ENCODE measurements at regions not wholly inside any gene's neighbourhood (a gene's known extent, or its start where the extent isn't known, plus 50 kb on each side); places are given as distances from the start of the nearest gene placed in this dataset.
"Not testable (repeated sequence)": the region's sequence is repeated elsewhere in the genome, so short reads cannot be mapped to it uniquely, and the experiment has no call there.

DNA sequence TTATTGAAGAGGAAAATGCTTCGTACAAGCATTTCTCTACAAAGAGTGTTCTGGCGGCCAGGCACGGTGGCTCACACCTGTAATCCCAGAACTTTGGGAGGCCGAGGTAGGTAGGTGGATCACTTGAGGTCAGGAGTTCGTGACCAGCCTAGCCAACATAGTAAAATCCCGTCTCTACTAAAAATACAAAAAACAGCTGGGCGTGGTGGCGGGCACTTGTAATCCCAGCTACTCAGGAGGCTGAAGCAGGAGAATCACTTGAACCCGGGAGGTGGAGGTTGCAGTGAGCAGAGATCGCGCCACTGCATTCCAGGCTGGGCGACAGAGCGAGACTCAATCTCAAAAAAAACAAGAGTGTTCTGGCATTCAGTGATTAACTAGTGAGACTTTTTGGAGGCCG is 117.0 kb upstream of the DMRT1 start:
- H3K27ac ChIP-seq (replicated peaks; ENCODE audit: low read length); DNase-seq (ENCODE audit: low spot score); H2BK5ac ChIP-seq (ENCODE audit: low read length); H2AFZ ChIP-seq (ENCODE audit: low read length); H3K4me2 ChIP-seq (ENCODE audit: insufficient read depth, low read length, poor library complexity, severe bottlenecking); H3K79me1 ChIP-seq (ENCODE audit: low read depth, low read length); H3K18ac ChIP-seq (ENCODE audit: low read length); H2BK15ac ChIP-seq (ENCODE audit: low read length); H3K4me1 ChIP-seq (ENCODE audit: control insufficient read depth in 2 of 2, insufficient read depth in 1 of 2, low read depth in 1 of 2, low read length in 2 of 2); H2BK120ac ChIP-seq (ENCODE audit: low read depth, low read length); H4K91ac ChIP-seq (ENCODE audit: low read depth, low read length, poor library complexity); H3K36me3 ChIP-seq (replicated peaks in 1 of 2; ENCODE audit: control insufficient read depth in 2 of 2, insufficient read depth in 2 of 2, low read length in 2 of 2); H3K27me3 ChIP-seq (ENCODE audit: control insufficient read depth in 3 of 3, insufficient read depth in 3 of 3, low read depth in 1 of 3, low read length in 3 of 3); H3K14ac ChIP-seq (ENCODE audit: low read length); H3K9ac ChIP-seq (ENCODE audit: low read depth, low read length, poor library complexity); H3K23ac ChIP-seq (ENCODE audit: low read depth, low read length, poor library complexity); H3K9me3 ChIP-seq (replicated peaks in 1 of 2; ENCODE audit: control insufficient read depth in 2 of 2, insufficient read depth in 1 of 2, low read depth in 1 of 2, low read length in 2 of 2); H2BK12ac ChIP-seq (ENCODE audit: low read length); H3K4ac ChIP-seq (ENCODE audit: low read length); H3K4me3 ChIP-seq (ENCODE audit: low read length in 2 of 2); H4K8ac ChIP-seq (ENCODE audit: low read depth, low read length); H2AK5ac ChIP-seq (ENCODE audit: low read depth, low read length): not testable (repeated sequence)
- WGBS, 2 donors (ENCODE audit: extremely low coverage in 2 of 2, insufficient read length in 2 of 2, insufficient replicate concordance in 1 of 2), result no CpG with 5 or more reads among the region's 14 CpGs

DNA sequence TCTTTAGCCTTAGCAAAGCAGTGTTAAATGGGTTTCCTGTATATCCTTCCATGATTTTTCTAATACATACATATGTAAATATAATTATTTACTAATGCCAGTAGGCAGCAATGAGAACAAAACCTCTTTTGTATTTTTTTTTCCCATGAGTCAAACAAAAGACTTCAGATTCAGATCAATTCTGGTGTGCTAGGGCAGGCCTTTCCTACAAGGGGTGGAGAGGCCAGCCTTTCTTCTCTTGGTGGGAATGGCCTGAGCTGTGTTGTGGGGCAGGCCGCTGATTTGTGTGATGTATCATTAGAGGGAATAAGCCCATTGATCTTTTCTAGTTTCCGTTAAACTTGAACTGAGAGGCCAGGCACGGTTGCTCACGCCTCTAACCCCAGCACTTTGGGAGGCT is 115.5 kb upstream of the DMRT1 start:
- Histone ChIP-seq H3K36me3 (replicated peaks in 1 of 2; ENCODE audit: control insufficient read depth in 2 of 2, insufficient read depth in 2 of 2, low read length in 2 of 2) (peaks cover 0 to 4% of the 10 kb centered on the region in 2 donors), H3K79me1 (ENCODE audit: low read depth, low read length) (no peaks in the 10 kb centered on the region), H2BK120ac (ENCODE audit: low read depth, low read length) (no peak overlapping the region), H2AFZ (ENCODE audit: low read length) (no peak overlapping the region), H4K8ac (ENCODE audit: low read depth, low read length) (no peak overlapping the region), H3K4me2 (ENCODE audit: insufficient read depth, low read length, poor library complexity, severe bottlenecking) (no peak overlapping the region), H2BK12ac (ENCODE audit: low read length) (no peak overlapping the region), H3K4ac (ENCODE audit: low read length) (no peak overlapping the region), H4K91ac (ENCODE audit: low read depth, low read length, poor library complexity) (no peak overlapping the region), H3K14ac (ENCODE audit: low read length) (no peak overlapping the region), H2AK5ac (ENCODE audit: low read depth, low read length) (no peak overlapping the region), H3K9me3 (replicated peaks in 1 of 2; ENCODE audit: control insufficient read depth in 2 of 2, insufficient read depth in 1 of 2, low read depth in 1 of 2, low read length in 2 of 2) (no peaks in the 10 kb centered on the region), H3K23ac (ENCODE audit: low read depth, low read length, poor library complexity) (no peak overlapping the region), H3K4me1 (ENCODE audit: control insufficient read depth in 2 of 2, insufficient read depth in 1 of 2, low read depth in 1 of 2, low read length in 2 of 2) (peaks cover 0 to 2% of the 10 kb centered on the region in 2 donors), H2BK15ac (ENCODE audit: low read length) (no peak overlapping the region), H3K9ac (ENCODE audit: low read depth, low read length, poor library complexity) (no peak overlapping the region), H3K27me3 (ENCODE audit: control insufficient read depth in 3 of 3, insufficient read depth in 3 of 3, low read depth in 1 of 3, low read length in 3 of 3) (no peaks in the 10 kb centered on the region), H2BK5ac (ENCODE audit: low read length) (no peak overlapping the region), H3K27ac (replicated peaks; ENCODE audit: low read length) (no peak overlapping the region), H3K18ac (ENCODE audit: low read length) (peak overlapping the region; percentile 36), H3K4me3 (ENCODE audit: low read length in 2 of 2) (no peak overlapping the region)
- no peak for DNase-seq (ENCODE audit: low spot score)
- WGBS, 2 donors (ENCODE audit: extremely low coverage in 2 of 2, insufficient read length in 2 of 2, insufficient replicate concordance in 1 of 2), result no CpG with 5 or more reads among the region's 4 CpGs

DNA sequence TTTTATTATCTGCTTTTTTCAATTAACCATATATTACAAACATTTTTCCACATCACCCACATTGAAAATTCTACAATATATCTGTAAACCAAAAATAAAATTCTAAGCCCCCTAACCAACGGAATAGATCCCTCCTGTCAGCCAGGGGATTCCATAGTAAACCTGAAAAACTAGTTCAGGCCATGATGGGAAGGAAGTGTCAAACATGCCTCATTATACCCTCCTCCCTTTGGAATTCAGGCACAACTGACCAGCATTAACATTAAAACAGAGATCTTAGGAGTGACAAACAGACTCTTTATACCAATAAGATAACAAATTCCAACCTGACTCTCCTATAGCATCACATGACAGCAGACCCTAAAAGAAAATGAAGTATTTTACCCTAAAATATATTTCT is 113.7 kb upstream of the DMRT1 start:
- no peak overlapping the region for H2BK120ac ChIP-seq (ENCODE audit: low read depth, low read length)
- DNase-seq (ENCODE audit: low spot score), result no peak
- no peaks in the 10 kb centered on the region for H3K27me3 ChIP-seq (ENCODE audit: control insufficient read depth in 3 of 3, insufficient read depth in 3 of 3, low read depth in 1 of 3, low read length in 3 of 3)
- no peak overlapping the region for H2AK5ac ChIP-seq (ENCODE audit: low read depth, low read length)
- H3K9ac ChIP-seq (ENCODE audit: low read depth, low read length, poor library complexity), result no peak overlapping the region
- H3K14ac ChIP-seq (ENCODE audit: low read length), result no peak overlapping the region
- H3K4me3 ChIP-seq (ENCODE audit: low read length in 2 of 2), result no peak overlapping the region
- H3K4ac ChIP-seq (ENCODE audit: low read length), result no peak overlapping the region
- H3K4me1 ChIP-seq (ENCODE audit: control insufficient read depth in 2 of 2, insufficient read depth in 1 of 2, low read depth in 1 of 2, low read length in 2 of 2), result peaks cover 0 to 2% of the 10 kb centered on the region in 2 donors
- H3K79me1 ChIP-seq (ENCODE audit: low read depth, low read length), result no peaks in the 10 kb centered on the region
- no peak overlapping the region for H2BK15ac ChIP-seq (ENCODE audit: low read length)
- no CpG with 5 or more reads among the region's 1 CpG for WGBS, 2 donors (ENCODE audit: extremely low coverage in 2 of 2, insufficient read length in 2 of 2, insufficient replicate concordance in 1 of 2)
- no peak overlapping the region for H3K4me2 ChIP-seq (ENCODE audit: insufficient read depth, low read length, poor library complexity, severe bottlenecking)
- H4K91ac ChIP-seq (ENCODE audit: low read depth, low read length, poor library complexity), result no peak overlapping the region
- no peak overlapping the region for H3K23ac ChIP-seq (ENCODE audit: low read depth, low read length, poor library complexity)
- no peak overlapping the region for H2BK12ac ChIP-seq (ENCODE audit: low read length)
- no peak overlapping the region for H2BK5ac ChIP-seq (ENCODE audit: low read length)
- H4K8ac ChIP-seq (ENCODE audit: low read depth, low read length), result no peak overlapping the region
- no peak overlapping the region for H3K18ac ChIP-seq (ENCODE audit: low read length)
- H3K27ac ChIP-seq (replicated peaks; ENCODE audit: low read length), result no peak overlapping the region
- peaks cover 0 to 12% of the 10 kb centered on the region in 2 donors for H3K36me3 ChIP-seq (replicated peaks in 1 of 2; ENCODE audit: control insufficient read depth in 2 of 2, insufficient read depth in 2 of 2, low read length in 2 of 2)
- no peaks in the 10 kb centered on the region for H3K9me3 ChIP-seq (replicated peaks in 1 of 2; ENCODE audit: control insufficient read depth in 2 of 2, insufficient read depth in 1 of 2, low read depth in 1 of 2, low read length in 2 of 2)
- H2AFZ ChIP-seq (ENCODE audit: low read length), result no peak overlapping the region

DNA sequence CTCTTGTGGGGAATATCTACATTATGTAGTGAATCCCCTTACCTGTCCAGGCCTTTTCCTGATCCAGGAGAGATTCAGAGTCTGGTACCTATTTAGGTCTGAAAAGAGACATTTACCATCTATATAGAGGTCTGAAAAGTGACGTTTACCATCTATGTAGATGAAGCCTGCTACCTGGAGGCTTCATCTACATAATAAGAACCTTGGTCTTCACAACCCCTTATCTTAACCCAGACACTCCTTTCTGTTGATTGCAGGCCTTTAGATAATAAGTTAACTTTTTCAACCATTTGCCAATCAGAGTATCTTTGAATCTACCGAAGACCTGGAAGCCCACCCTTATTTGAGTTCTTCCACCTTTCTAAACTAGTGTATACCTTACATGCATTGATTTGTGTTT is 113.0 kb upstream of the DMRT1 start:
- no peak overlapping the region for H4K8ac ChIP-seq (ENCODE audit: low read depth, low read length)
- H3K9me3 ChIP-seq (replicated peaks in 1 of 2; ENCODE audit: control insufficient read depth in 2 of 2, insufficient read depth in 1 of 2, low read depth in 1 of 2, low read length in 2 of 2), result no peaks in the 10 kb centered on the region
- H3K36me3 ChIP-seq (replicated peaks in 1 of 2; ENCODE audit: control insufficient read depth in 2 of 2, insufficient read depth in 2 of 2, low read length in 2 of 2), result peaks cover 0 to 13% of the 10 kb centered on the region in 2 donors
- peaks cover 0 to 2% of the 10 kb centered on the region in 2 donors for H3K4me1 ChIP-seq (ENCODE audit: control insufficient read depth in 2 of 2, insufficient read depth in 1 of 2, low read depth in 1 of 2, low read length in 2 of 2)
- no peaks in the 10 kb centered on the region for H3K79me1 ChIP-seq (ENCODE audit: low read depth, low read length)
- no peak overlapping the region for H3K23ac ChIP-seq (ENCODE audit: low read depth, low read length, poor library complexity)
- H2AFZ ChIP-seq (ENCODE audit: low read length), result no peak overlapping the region
- H2BK12ac ChIP-seq (ENCODE audit: low read length), result no peak overlapping the region
- DNase-seq (ENCODE audit: low spot score), result no peak
- no peak overlapping the region for H3K4me3 ChIP-seq (ENCODE audit: low read length in 2 of 2)
- H3K27me3 ChIP-seq (ENCODE audit: control insufficient read depth in 3 of 3, insufficient read depth in 3 of 3, low read depth in 1 of 3, low read length in 3 of 3), result no peaks in the 10 kb centered on the region
- no peak overlapping the region for H3K18ac ChIP-seq (ENCODE audit: low read length)
- WGBS, 2 donors (ENCODE audit: extremely low coverage in 2 of 2, insufficient read length in 2 of 2, insufficient replicate concordance in 1 of 2), result no CpG with 5 or more reads among the region's 2 CpGs
- H2AK5ac ChIP-seq (ENCODE audit: low read depth, low read length), result no peak overlapping the region
- H2BK15ac ChIP-seq (ENCODE audit: low read length), result no peak overlapping the region
- no peak overlapping the region for H3K27ac ChIP-seq (replicated peaks; ENCODE audit: low read length)
- H3K9ac ChIP-seq (ENCODE audit: low read depth, low read length, poor library complexity), result no peak overlapping the region
- H3K14ac ChIP-seq (ENCODE audit: low read length), result no peak overlapping the region
- H2BK120ac ChIP-seq (ENCODE audit: low read depth, low read length), result no peak overlapping the region
- no peak overlapping the region for H4K91ac ChIP-seq (ENCODE audit: low read depth, low read length, poor library complexity)
- H3K4ac ChIP-seq (ENCODE audit: low read length), result no peak overlapping the region
- no peak overlapping the region for H3K4me2 ChIP-seq (ENCODE audit: insufficient read depth, low read length, poor library complexity, severe bottlenecking)
- H2BK5ac ChIP-seq (ENCODE audit: low read length), result no peak overlapping the region

Data from neuronal stem cell (in vitro differentiated cells).